ENCODE measurements at regions not wholly inside any gene's neighbourhood (a gene's known extent, or its start where the extent isn't known, plus 50 kb on each side); places are given as distances from the start of the nearest gene placed in this dataset.

DNA sequence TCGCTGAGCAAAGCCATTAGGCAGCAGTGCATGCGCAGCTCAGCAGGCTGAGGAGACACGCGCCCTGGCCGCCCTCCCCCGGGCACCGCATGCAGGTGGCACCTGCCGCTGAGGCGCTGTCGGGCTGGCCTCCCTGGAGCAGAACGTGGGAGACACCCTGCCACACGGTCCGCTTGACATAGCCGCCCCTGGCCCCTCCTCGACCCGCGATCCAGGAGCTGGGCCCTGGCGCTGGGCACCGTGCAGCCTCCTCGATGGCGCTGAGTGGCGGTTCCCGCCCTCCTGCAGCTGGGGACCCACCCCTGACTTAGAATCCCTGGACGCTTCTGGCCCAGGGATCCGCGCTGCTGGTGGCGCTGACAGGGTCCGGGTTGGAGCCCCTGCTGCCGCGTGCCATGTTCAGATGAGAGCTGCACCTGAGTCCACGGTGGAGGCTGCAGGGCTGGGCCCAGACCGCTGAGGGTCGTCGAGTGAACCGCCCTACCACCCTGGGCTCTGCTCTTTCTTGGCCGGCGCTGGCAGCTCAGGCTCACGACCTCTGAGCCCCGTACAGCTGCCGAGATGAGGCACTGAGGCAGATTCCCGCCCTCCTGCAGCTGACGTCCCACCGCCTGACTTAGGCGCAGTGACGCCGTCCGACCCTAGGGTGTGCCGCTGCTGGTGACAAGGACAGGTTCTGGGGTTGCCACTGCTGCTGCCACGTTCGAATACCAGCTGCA, 116.8 kb downstream of the OR13A1 start:
- H3K27me3 ChIP-seq (ENCODE audit: control insufficient read depth, insufficient read depth, low read length), result peaks cover 4% of the 10 kb centered on the region
- ChIA-PET CTCF (no interaction called here), POLR2A (no interaction called here)
- no peaks in the 10 kb centered on the region; the same call in 1 of the 2 replicates for H3K9me3 ChIP-seq (ENCODE audit: control insufficient read depth, insufficient read depth, low read length)
- no peak for TF ChIP-seq CTCF (IDR thresholded peaks at IDR 0.05; ENCODE audit: low read depth, low read length)
- no peak overlapping the region for H3K27ac ChIP-seq (ENCODE audit: low read depth, low read length)
- no peak overlapping the region for H3K4me3 ChIP-seq (ENCODE audit: low read depth, low read length)
- DNase-seq (ENCODE audit: low read depth, low spot score), result no peak

- CTCF ChIA-PET, result no interaction called here
These were observed 116.1 kb downstream of the OR13A1 start for GRCh38 chr10:45199205-45199740.

DNA sequence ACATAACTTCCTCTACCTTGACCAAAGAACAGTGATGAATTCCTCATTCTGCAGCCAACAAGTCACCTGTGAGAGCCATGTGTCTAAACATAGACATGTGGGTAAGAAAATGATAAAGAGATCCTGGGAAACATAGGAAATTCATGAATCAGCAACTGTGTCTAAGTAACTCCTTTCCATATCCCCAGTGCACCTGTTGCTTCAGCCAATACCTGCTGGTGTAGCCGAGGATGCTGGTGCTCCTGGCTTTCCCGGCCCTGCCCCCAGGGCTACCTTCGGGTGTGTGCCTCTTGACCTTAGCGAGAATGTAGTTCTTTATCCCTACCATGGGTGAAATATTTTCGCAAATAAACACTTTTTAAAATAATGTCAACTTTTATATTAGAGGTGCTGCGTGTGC, 114.1 kb downstream of the OR13A1 start:
- Histone ChIP-seq H3K27ac (ENCODE audit: low read depth, low read length) (no peak overlapping the region), H3K4me3 (ENCODE audit: low read depth, low read length) (no peak overlapping the region), H3K9me3 (ENCODE audit: control insufficient read depth, insufficient read depth, low read length) (no peaks in the 10 kb centered on the region; the same call in 1 of the 2 replicates), H3K27me3 (ENCODE audit: control insufficient read depth, insufficient read depth, low read length) (peaks cover 4% of the 10 kb centered on the region)
- ChIA-PET POLR2A (no interaction called here), CTCF (interaction anchor here (1.1 kb wide), 1 partner anchor 34 kb away, joined by 4 read pairs; no protein-coding TSS in a partner anchor)
- no peak for DNase-seq (ENCODE audit: low read depth, low spot score)
- no peak for TF ChIP-seq CTCF (IDR thresholded peaks at IDR 0.05; ENCODE audit: low read depth, low read length)

More at GRCh38 chr10:45199205-45199740, 116.1 kb downstream of the OR13A1 start:
- H3K27ac ChIP-seq (ENCODE audit: low read depth, low read length), result no peak overlapping the region
- POLR2A ChIA-PET, result no interaction called here
- H3K27me3 ChIP-seq (ENCODE audit: control insufficient read depth, insufficient read depth, low read length), result peaks cover 4% of the 10 kb centered on the region
- no peak overlapping the region for H3K4me3 ChIP-seq (ENCODE audit: low read depth, low read length)
- no peaks in the 10 kb centered on the region; the same call in 1 of the 2 replicates for H3K9me3 ChIP-seq (ENCODE audit: control insufficient read depth, insufficient read depth, low read length)
- TF ChIP-seq CTCF (IDR thresholded peaks at IDR 0.05; ENCODE audit: low read depth, low read length), result no peak
- no peak for DNase-seq (ENCODE audit: low read depth, low spot score)

DNA sequence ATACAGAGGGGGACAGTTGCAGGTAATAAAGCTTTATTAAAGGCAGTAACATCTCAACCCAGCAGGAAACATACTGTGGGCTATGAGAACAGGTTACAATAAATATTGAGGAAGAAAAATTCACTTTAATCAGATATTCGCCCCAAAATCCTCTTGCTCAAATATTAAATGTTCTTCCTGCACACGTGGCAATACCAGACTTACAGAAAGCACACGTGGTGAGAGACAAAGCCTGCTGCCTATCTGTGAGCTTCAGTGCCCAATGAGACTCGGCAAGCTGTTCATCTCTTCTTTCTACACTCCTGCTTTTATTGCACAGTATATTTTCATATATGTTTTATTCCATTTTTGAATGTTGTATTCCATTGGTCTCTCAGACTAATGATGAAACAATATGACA, 113.2 kb downstream of the OR13A1 start:
- H3K27me3 ChIP-seq (ENCODE audit: control insufficient read depth, insufficient read depth, low read length), result peaks cover 4% of the 10 kb centered on the region
- H3K9me3 ChIP-seq (ENCODE audit: control insufficient read depth, insufficient read depth, low read length), result no peaks in the 10 kb centered on the region; the same call in 1 of the 2 replicates
- no peak for TF ChIP-seq CTCF (IDR thresholded peaks at IDR 0.05; ENCODE audit: low read depth, low read length)
- ChIA-PET CTCF (no interaction called here), POLR2A (no interaction called here)
- DNase-seq (ENCODE audit: low read depth, low spot score), result no peak
- no peak overlapping the region for H3K27ac ChIP-seq (ENCODE audit: low read depth, low read length)
- no peak overlapping the region for H3K4me3 ChIP-seq (ENCODE audit: low read depth, low read length)
